Activated CD4-positive, alpha-beta T cell treated with anti-CD3 and anti-CD28 coated beads, Interleukin-2, amount 10 ng/mL, durations not matched to agents 7 days and 5 days (primary cell): ENCODE measurements at regions not wholly inside any gene's neighbourhood (a gene's known extent, or its start where the extent isn't known, plus 50 kb on each side); places are given as distances from the start of the nearest gene placed in this dataset.

Experiments
- CTCF ChIA-PET: fragments of 350-600 bp; sonication (Branson Sonifier 250); formaldehyde crosslinking; loops from one replicate; lab custom pipeline; 2021; ENCODE audit warnings: antibody characterized with exemption; lab: Charles Lee
- POLR2A ChIA-PET: fragments of 350-600 bp; sonication (Branson Sonifier 250); formaldehyde crosslinking; loops from one replicate; lab custom pipeline; 2021; ENCODE audit warnings: antibody characterized with exemption; lab: Charles Lee
- DNase-seq: peaks from one replicate; pipeline ENCODE4 v3.0.0-alpha.2; 2020
- H3K27ac Mint-ChIP-seq: one replicate; pipeline ENCODE4 v1.8.0; 2021; ENCODE audit warnings: mild to moderate bottlenecking, moderate library complexity, mixed read lengths
- H3K27me3 Mint-ChIP-seq: one replicate; pipeline ENCODE4 v1.8.0; 2021; ENCODE audit warnings: mixed read lengths
- H3K36me3 Mint-ChIP-seq: one replicate; pipeline ENCODE4 v1.8.0; 2021; ENCODE audit warnings: low read depth, mixed read lengths
- H3K4me1 Mint-ChIP-seq: one replicate; pipeline ENCODE4 v1.8.0; 2021; ENCODE audit warnings: mixed read lengths
- H3K4me3 Mint-ChIP-seq: one replicate; pipeline ENCODE4 v1.8.0; 2021; ENCODE audit warnings: mild to moderate bottlenecking, moderate library complexity, mixed read lengths
- H3K9me3 Mint-ChIP-seq: one replicate; pipeline ENCODE4 v1.8.0; 2021; ENCODE audit warnings: mixed read lengths

DNA sequence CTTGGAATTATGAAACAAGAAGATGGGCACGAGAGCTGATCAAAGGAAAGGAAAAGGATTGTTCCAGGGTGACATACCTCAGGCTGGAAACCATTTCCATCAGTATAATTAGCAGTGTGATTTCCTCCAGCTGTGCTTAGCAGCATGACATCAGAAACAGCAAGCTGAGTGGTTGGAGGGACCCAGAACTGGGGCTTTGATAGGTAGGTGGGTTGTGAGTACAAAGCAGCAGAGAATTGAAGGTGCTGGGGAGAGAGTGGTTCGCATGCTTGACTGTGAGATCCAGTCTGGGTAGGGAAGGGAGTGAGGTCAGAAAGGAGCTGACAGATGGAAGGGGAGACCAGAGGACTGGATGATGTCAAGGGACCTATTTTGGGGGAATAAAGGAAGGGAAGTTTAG, 90.4 kb downstream of the CD164 start:
- H3K9me3 Mint-ChIP-seq: no peaks in the 10 kb centered on the region
- no peak overlapping the region for H3K4me3 Mint-ChIP-seq
- CTCF ChIA-PET: interaction anchor here (0.5 to 1.1 kb wide), 2 partner anchors 26 to 556 kb away, joined by 3 to 4 read pairs; no protein-coding TSS in a partner anchor
- peaks cover 6% of the 10 kb centered on the region for H3K27me3 Mint-ChIP-seq
- no peak overlapping the region for H3K27ac Mint-ChIP-seq
- H3K4me1 Mint-ChIP-seq: no peaks in the 10 kb centered on the region
- no peaks in the 10 kb centered on the region for H3K36me3 Mint-ChIP-seq
- POLR2A ChIA-PET: no interaction called here
- no peak for DNase-seq

GRCh38 chr6:109290143-109290931, 91.9 kb downstream of the CD164 start:
- H3K4me1 Mint-ChIP-seq: no peaks in the 10 kb centered on the region

GRCh38 chr6:109285366-109285765, 96.9 kb downstream of the CD164 start:
- Mint-ChIP-seq H3K9me3 (no peaks in the 10 kb centered on the region), H3K4me1 (no peaks in the 10 kb centered on the region), H3K27ac (no peak overlapping the region), H3K4me3 (no peak overlapping the region), H3K27me3 (peaks cover 3% of the 10 kb centered on the region), H3K36me3 (no peaks in the 10 kb centered on the region)
- POLR2A ChIA-PET: no interaction called here
- DNase-seq: no peak
- CTCF ChIA-PET: no interaction called here

More at GRCh38 chr6:109290143-109290931, 91.9 kb downstream of the CD164 start:
- H3K9me3 Mint-ChIP-seq: no peaks in the 10 kb centered on the region
- no peaks in the 10 kb centered on the region for H3K27me3 Mint-ChIP-seq
- H3K27ac Mint-ChIP-seq: no peak overlapping the region
- no peak overlapping the region for H3K4me3 Mint-ChIP-seq
- no peaks in the 10 kb centered on the region for H3K36me3 Mint-ChIP-seq
- POLR2A ChIA-PET: no interaction called here
- CTCF ChIA-PET: no interaction called here
- no peak for DNase-seq

GRCh38 chr6:109284675-109285074, 97.6 kb downstream of the CD164 start:
- no peak overlapping the region for H3K27ac Mint-ChIP-seq
- CTCF ChIA-PET: no interaction called here
- H3K4me1 Mint-ChIP-seq: no peaks in the 10 kb centered on the region
- no peaks in the 10 kb centered on the region for H3K9me3 Mint-ChIP-seq
- no peak overlapping the region for H3K4me3 Mint-ChIP-seq
- DNase-seq: no peak
- POLR2A ChIA-PET: no interaction called here
- peaks cover 3% of the 10 kb centered on the region for H3K27me3 Mint-ChIP-seq
- no peaks in the 10 kb centered on the region for H3K36me3 Mint-ChIP-seq

DNA sequence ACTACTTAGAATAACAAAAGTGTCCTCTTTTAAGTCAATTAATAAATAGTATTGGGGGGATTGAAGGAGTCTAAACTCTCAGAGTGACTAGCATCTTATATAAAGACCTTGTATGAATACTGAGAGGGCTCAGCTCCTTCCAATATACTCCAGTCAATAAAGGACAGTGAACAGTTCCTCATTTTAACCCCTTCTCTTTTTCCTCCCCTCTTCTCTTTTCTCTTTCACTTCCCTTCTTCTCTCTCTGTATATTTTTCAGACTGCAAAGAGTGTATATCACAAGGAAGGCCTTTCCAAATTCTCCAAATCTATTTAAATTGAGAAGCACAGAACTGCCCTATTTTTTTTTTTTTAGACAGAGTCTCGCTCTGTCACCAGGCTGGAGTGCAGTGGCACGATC, 99.5 kb downstream of the CD164 start:
- Mint-ChIP-seq H3K36me3 (no peaks in the 10 kb centered on the region), H3K9me3 (no peaks in the 10 kb centered on the region), H3K4me1 (no peaks in the 10 kb centered on the region), H3K27ac (no peak overlapping the region), H3K27me3 (peaks cover 3% of the 10 kb centered on the region), H3K4me3 (no peak overlapping the region)
- CTCF ChIA-PET: no interaction called here
- DNase-seq: no peak
- POLR2A ChIA-PET: no interaction called here

- H3K27ac Mint-ChIP-seq: no peak overlapping the region
- no peaks in the 10 kb centered on the region for H3K4me1 Mint-ChIP-seq
- H3K9me3 Mint-ChIP-seq: no peaks in the 10 kb centered on the region
- no peak for DNase-seq
- H3K36me3 Mint-ChIP-seq: no peaks in the 10 kb centered on the region
- H3K4me3 Mint-ChIP-seq: no peak overlapping the region
- CTCF ChIA-PET: no interaction called here
- POLR2A ChIA-PET: no interaction called here
- H3K27me3 Mint-ChIP-seq: peaks cover 2% of the 10 kb centered on the region
Measured at GRCh38 chr6:109279628-109280027, 102.6 kb downstream of the CD164 start.

DNA sequence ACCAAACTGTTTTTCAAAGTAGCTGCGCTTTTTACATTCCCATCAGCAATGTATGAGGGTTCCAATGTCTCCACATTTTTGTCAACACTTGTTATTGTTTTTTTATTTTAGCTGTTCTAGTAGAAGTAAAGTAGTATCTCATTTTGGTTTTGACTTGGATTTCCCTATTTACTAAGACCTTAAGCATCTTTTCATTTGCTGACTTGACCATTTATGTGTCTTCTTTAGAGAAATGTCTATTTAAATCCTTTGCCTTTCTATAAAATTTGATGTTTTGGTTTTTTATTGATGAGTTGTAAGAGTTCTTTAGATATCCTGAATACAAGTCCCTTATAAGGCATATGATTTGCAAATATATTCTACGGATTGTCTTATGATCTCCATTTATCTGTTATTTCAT, 110.6 kb downstream of the CD164 start:
- H3K4me1 Mint-ChIP-seq: no peaks in the 10 kb centered on the region
- H3K4me3 Mint-ChIP-seq: no peak overlapping the region
- DNase-seq: no peak
- H3K27ac Mint-ChIP-seq: no peak overlapping the region
- no peaks in the 10 kb centered on the region for H3K36me3 Mint-ChIP-seq
- ChIA-PET POLR2A (no interaction called here), CTCF (no interaction called here)
- H3K27me3 Mint-ChIP-seq: peaks cover 5% of the 10 kb centered on the region
- no peaks in the 10 kb centered on the region for H3K9me3 Mint-ChIP-seq

GRCh38 chr6:109269953-109270517, 112.2 kb downstream of the CD164 start:
- H3K27ac Mint-ChIP-seq: no peak overlapping the region
- CTCF ChIA-PET: interaction anchor here (0.5 to 0.6 kb wide), 2 partner anchors 12 to 1118 kb away, joined by 3 read pairs; no protein-coding TSS in a partner anchor

GRCh38 chr6:109269057-109269456, 113.2 kb downstream of the CD164 start:
- peaks cover 8% of the 10 kb centered on the region for H3K27me3 Mint-ChIP-seq
- no peak overlapping the region for H3K4me3 Mint-ChIP-seq
- CTCF ChIA-PET: no interaction called here
- DNase-seq: no peak
- no peaks in the 10 kb centered on the region for H3K9me3 Mint-ChIP-seq
- no peaks in the 10 kb centered on the region for H3K4me1 Mint-ChIP-seq
- H3K27ac Mint-ChIP-seq: no peak overlapping the region
- POLR2A ChIA-PET: no interaction called here
- H3K36me3 Mint-ChIP-seq: no peaks in the 10 kb centered on the region

More at GRCh38 chr6:109269953-109270517, 112.2 kb downstream of the CD164 start:
- H3K4me1 Mint-ChIP-seq: no peaks in the 10 kb centered on the region
- POLR2A ChIA-PET: interaction anchor here (0.6 kb wide), 1 partner anchor 82 kb away, joined by 5 read pairs; no protein-coding TSS in a partner anchor
- no peaks in the 10 kb centered on the region for H3K9me3 Mint-ChIP-seq
- no peak for DNase-seq
- H3K27me3 Mint-ChIP-seq: peaks cover 5% of the 10 kb centered on the region
- no peak overlapping the region for H3K4me3 Mint-ChIP-seq
- H3K36me3 Mint-ChIP-seq: no peaks in the 10 kb centered on the region

DNA sequence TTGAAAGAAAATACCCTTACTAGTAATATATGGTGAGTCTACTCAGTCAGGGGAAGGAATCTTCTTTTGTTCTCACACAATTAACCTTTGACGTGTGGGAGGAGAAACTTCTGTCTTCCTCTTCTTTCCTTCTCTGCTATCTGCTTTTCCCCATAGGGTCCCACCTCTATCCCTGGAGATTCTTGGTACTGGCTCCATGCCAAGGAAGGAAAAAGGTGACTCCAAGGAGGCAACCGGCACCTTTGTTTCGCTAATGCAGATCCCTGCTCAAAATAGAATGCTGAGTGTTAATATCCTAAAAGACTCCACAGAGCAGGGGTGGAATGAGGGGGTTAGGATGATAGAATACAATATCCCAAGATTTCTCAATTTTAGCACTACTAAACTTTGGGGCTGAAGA, 116.7 kb downstream of the CD164 start:
- Mint-ChIP-seq H3K27ac (no peak overlapping the region), H3K4me3 (no peak overlapping the region), H3K4me1 (no peaks in the 10 kb centered on the region), H3K9me3 (no peaks in the 10 kb centered on the region), H3K36me3 (no peaks in the 10 kb centered on the region), H3K27me3 (peaks cover 6% of the 10 kb centered on the region)
- DNase-seq: no peak
- POLR2A ChIA-PET: no interaction called here
- CTCF ChIA-PET: no interaction called here

DNA sequence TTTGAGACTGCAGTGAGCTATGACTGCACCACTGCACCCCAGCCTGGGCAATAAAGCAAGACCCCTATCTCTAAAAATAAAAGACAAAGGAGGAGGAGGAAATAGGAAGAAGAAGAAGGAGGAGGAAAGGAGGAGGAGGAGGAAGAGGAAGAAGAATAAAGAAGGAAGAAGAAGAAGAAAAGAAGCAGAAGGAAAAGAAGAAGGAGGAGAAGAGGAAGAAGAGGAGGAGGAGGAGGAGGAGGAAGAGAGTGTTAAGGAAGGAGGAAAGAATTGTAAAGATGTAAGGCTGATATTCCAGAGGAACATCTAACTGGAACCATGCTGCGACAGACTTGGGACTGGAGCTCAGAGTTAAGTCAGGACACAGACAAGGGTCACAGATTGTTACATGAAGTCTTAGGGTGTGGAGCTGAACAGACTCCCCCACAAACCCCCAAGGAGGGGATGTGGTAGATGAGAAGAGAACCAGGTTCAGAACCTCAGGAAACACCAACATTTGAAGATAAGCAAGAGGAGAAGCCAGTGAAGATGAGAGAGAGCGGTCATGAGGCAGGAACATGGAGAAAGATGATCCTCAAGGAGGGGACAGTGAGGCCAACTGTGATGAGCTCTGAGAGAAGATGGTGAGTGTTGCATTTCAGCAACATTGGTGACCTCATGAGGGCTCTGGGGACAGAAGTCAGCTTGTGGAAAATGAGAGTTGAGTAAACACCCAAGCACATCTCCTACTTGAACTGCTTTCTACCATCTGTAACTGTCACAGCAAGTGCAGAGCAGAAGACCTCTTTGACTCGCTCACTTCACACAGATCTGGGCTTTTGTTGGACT, 118.2 kb downstream of the CD164 start:
- H3K4me3 Mint-ChIP-seq: no peak overlapping the region

GRCh38 chr6:109262261-109262660, 120.0 kb downstream of the CD164 start:
- no peaks in the 10 kb centered on the region for H3K4me1 Mint-ChIP-seq
- no peaks in the 10 kb centered on the region for H3K36me3 Mint-ChIP-seq
- no peak for DNase-seq
- no peaks in the 10 kb centered on the region for H3K9me3 Mint-ChIP-seq
- ChIA-PET CTCF (interaction anchor here (0.9 kb wide), 1 partner anchor 244 kb away, joined by 3 read pairs; no protein-coding TSS in a partner anchor), POLR2A (no interaction called here)
- no peak overlapping the region for H3K4me3 Mint-ChIP-seq
- no peak overlapping the region for H3K27ac Mint-ChIP-seq
- peaks cover 6% of the 10 kb centered on the region for H3K27me3 Mint-ChIP-seq

More for the DNA sequence above, 118.2 kb downstream of the CD164 start:
- peaks cover 6% of the 10 kb centered on the region for H3K27me3 Mint-ChIP-seq
- no peaks in the 10 kb centered on the region for H3K4me1 Mint-ChIP-seq
- H3K9me3 Mint-ChIP-seq: no peaks in the 10 kb centered on the region
- ChIA-PET POLR2A (no interaction called here), CTCF (no interaction called here)
- H3K27ac Mint-ChIP-seq: no peak overlapping the region
- no peak for DNase-seq
- H3K36me3 Mint-ChIP-seq: no peaks in the 10 kb centered on the region

DNA sequence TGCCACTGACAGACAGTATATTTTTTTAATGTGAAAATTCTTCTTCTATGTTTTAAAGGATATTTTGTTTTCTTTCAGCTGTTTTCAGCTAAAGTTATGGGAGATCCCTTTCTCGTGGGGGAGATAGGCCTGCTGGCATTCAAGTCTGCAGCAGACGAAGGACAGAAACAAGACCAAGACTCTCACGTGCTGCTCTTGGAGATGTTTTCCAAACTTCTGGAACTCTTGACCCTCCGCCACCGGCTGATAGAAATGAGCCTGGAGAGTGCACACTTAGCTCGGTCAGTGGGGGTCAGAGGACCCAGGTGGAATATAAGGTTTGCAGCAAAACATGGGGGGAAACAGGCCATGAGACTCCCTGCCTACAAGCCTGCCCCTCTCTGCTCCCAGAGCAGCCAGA, 120.5 kb downstream of the CD164 start:
- ChIA-PET POLR2A (no interaction called here), CTCF (interaction anchor here (0.9 kb wide), 1 partner anchor 244 kb away, joined by 3 read pairs; no protein-coding TSS in a partner anchor)
- DNase-seq: no peak
- H3K4me1 Mint-ChIP-seq: no peaks in the 10 kb centered on the region
- H3K27me3 Mint-ChIP-seq: peaks cover 6% of the 10 kb centered on the region
- H3K4me3 Mint-ChIP-seq: no peak overlapping the region
- H3K27ac Mint-ChIP-seq: no peak overlapping the region
- H3K9me3 Mint-ChIP-seq: no peaks in the 10 kb centered on the region
- no peaks in the 10 kb centered on the region for H3K36me3 Mint-ChIP-seq
